ENCODE measurements at regions not wholly inside any gene's neighbourhood (a gene's known extent, or its start where the extent isn't known, plus 50 kb on each side); places are given as distances from the start of the nearest gene placed in this dataset.

GRCh38 chr2:8306530-8307351 is 375.1 kb upstream of the ID2 start:
- no peak overlapping the region for H3K4me3 ChIP-seq (ENCODE audit: low read depth, low read length, poor library complexity, severe bottlenecking)
- TF ChIP-seq, protein P1, sequence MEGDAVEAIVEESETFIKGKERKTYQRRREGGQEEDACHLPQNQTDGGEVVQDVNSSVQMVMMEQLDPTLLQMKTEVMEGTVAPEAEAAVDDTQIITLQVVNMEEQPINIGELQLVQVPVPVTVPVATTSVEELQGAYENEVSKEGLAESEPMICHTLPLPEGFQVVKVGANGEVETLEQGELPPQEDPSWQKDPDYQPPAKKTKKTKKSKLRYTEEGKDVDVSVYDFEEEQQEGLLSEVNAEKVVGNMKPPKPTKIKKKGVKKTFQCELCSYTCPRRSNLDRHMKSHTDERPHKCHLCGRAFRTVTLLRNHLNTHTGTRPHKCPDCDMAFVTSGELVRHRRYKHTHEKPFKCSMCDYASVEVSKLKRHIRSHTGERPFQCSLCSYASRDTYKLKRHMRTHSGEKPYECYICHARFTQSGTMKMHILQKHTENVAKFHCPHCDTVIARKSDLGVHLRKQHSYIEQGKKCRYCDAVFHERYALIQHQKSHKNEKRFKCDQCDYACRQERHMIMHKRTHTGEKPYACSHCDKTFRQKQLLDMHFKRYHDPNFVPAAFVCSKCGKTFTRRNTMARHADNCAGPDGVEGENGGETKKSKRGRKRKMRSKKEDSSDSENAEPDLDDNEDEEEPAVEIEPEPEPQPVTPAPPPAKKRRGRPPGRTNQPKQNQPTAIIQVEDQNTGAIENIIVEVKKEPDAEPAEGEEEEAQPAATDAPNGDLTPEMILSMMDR (conservative IDR thresholded peaks at IDR 0.05; ENCODE audit: low read depth, low read length): no peak
- no peak for TF ChIP-seq EZH2 (IDR thresholded peaks at IDR 0.05; ENCODE audit: borderline replicate concordance, low read depth, low read length, poor library complexity, severe bottlenecking)
- peaks cover 11% of the 10 kb centered on the region for H3K4me1 ChIP-seq (ENCODE audit: insufficient read depth, low read length, poor library complexity, severe bottlenecking)
- no peak overlapping the region for H3K27ac ChIP-seq (ENCODE audit: low read depth, low read length, poor library complexity, severe bottlenecking)
- ChIA-PET POLR2A (ENCODE audit: low non-redundant PET) (no interaction called here), CTCF (no interaction called here)
- DNase-seq (ENCODE audit: low spot score): no peak
- BruUV-seq (replicated peaks): no TSS peak
- H3K36me3 ChIP-seq (ENCODE audit: insufficient read depth, low read length, poor library complexity, severe bottlenecking): no peaks in the 10 kb centered on the region
- intact Hi-C loops (cut with micrococcal nuclease; ENCODE audit: unreplicated experiment): no loop called here
- no peaks in the 10 kb centered on the region for H3K27me3 ChIP-seq (replicated peaks; ENCODE audit: insufficient read depth, low read depth, low read length, poor library complexity)
- H3K9me3 ChIP-seq (ENCODE audit: low read depth, low read length, poor library complexity, severe bottlenecking): no peaks in the 10 kb centered on the region

- TF ChIP-seq, protein P1 (conservative IDR thresholded peaks at IDR 0.05; ENCODE audit: low read depth, low read length): no peak
- no peak for TF ChIP-seq EZH2 (IDR thresholded peaks at IDR 0.05; ENCODE audit: borderline replicate concordance, low read depth, low read length, poor library complexity, severe bottlenecking)
- Histone ChIP-seq H3K36me3 (ENCODE audit: insufficient read depth, low read length, poor library complexity, severe bottlenecking) (no peaks in the 10 kb centered on the region), H3K4me1 (ENCODE audit: insufficient read depth, low read length, poor library complexity, severe bottlenecking) (peaks cover 9% of the 10 kb centered on the region), H3K9me3 (ENCODE audit: low read depth, low read length, poor library complexity, severe bottlenecking) (no peaks in the 10 kb centered on the region), H3K27me3 (replicated peaks; ENCODE audit: insufficient read depth, low read depth, low read length, poor library complexity) (no peaks in the 10 kb centered on the region), H3K4me3 (ENCODE audit: low read depth, low read length, poor library complexity, severe bottlenecking) (no peak overlapping the region), H3K27ac (ENCODE audit: low read depth, low read length, poor library complexity, severe bottlenecking) (no peak overlapping the region)
- no TSS peak for BruUV-seq (replicated peaks)
- intact Hi-C loops (cut with micrococcal nuclease; ENCODE audit: unreplicated experiment): no loop called here
- ChIA-PET POLR2A (ENCODE audit: low non-redundant PET) (no interaction called here), CTCF (no interaction called here)
- no peak for DNase-seq (ENCODE audit: low spot score)
Measured at GRCh38 chr2:8307606-8308180, 374.2 kb upstream of the ID2 start.

GRCh38 chr2:8309131-8309530 is 372.7 kb upstream of the ID2 start:
- Histone ChIP-seq H3K9me3 (ENCODE audit: low read depth, low read length, poor library complexity, severe bottlenecking) (no peaks in the 10 kb centered on the region), H3K4me1 (ENCODE audit: insufficient read depth, low read length, poor library complexity, severe bottlenecking) (peaks cover 23% of the 10 kb centered on the region), H3K4me3 (ENCODE audit: low read depth, low read length, poor library complexity, severe bottlenecking) (no peak overlapping the region), H3K27ac (ENCODE audit: low read depth, low read length, poor library complexity, severe bottlenecking) (no peak overlapping the region), H3K27me3 (replicated peaks; ENCODE audit: insufficient read depth, low read depth, low read length, poor library complexity) (no peaks in the 10 kb centered on the region), H3K36me3 (ENCODE audit: insufficient read depth, low read length, poor library complexity, severe bottlenecking) (no peaks in the 10 kb centered on the region)
- BruUV-seq (replicated peaks): no TSS peak
- ChIA-PET CTCF (no interaction called here), POLR2A (ENCODE audit: low non-redundant PET) (no interaction called here)
- no peak for TF ChIP-seq EZH2 (IDR thresholded peaks at IDR 0.05; ENCODE audit: borderline replicate concordance, low read depth, low read length, poor library complexity, severe bottlenecking)
- TF ChIP-seq, protein P1 (conservative IDR thresholded peaks at IDR 0.05; ENCODE audit: low read depth, low read length): no peak
- DNase-seq (ENCODE audit: low spot score): no peak
- intact Hi-C loops (cut with micrococcal nuclease; ENCODE audit: unreplicated experiment): no loop called here
